GM23248 (cell line): ENCODE measurements at regions not wholly inside any gene's neighbourhood (a gene's known extent, or its start where the extent isn't known, plus 50 kb on each side); places are given as distances from the start of the nearest gene placed in this dataset.

Source experiments
- EZH2 ChIP-seq: fragments of 200-600 bp; sonication (generic); IDR thresholded peaks from 2 replicates; pipeline ENCODE4 v1.6.1; 2018; ENCODE audit warnings: antibody characterized with exemption, mild to moderate bottlenecking; ENCODE audit not compliant: insufficient read depth, poor library complexity, severe bottlenecking
- EZH2phosphoT487 ChIP-seq: fragments of 200-600 bp; sonication (generic); IDR thresholded peaks from 2 replicates; pipeline ENCODE4 v1.6.1; 2018; ENCODE audit warnings: antibody characterized with exemption, moderate library complexity, mild to moderate bottlenecking, low read depth; ENCODE audit not compliant: insufficient read depth

- no peak for TF ChIP-seq EZH2phosphoT487
- no peak for TF ChIP-seq EZH2
These were observed 120.2 kb downstream of the OXSM start for GRCh38 chr3:25910105-25910504.
